HK-2 (cell line): ENCODE measurements at regions not wholly inside any gene's neighbourhood (a gene's known extent, or its start where the extent isn't known, plus 50 kb on each side); places are given as distances from the start of the nearest gene placed in this dataset.
"Not testable (repeated sequence)": the region's sequence is repeated elsewhere in the genome, so short reads cannot be mapped to it uniquely, and the experiment has no call there.

Experiments used
- DNase-seq: peaks from one replicate; pipeline ENCODE4 v3.0.0-alpha.2; 2018; ENCODE audit not compliant: unreplicated experiment

DNA sequence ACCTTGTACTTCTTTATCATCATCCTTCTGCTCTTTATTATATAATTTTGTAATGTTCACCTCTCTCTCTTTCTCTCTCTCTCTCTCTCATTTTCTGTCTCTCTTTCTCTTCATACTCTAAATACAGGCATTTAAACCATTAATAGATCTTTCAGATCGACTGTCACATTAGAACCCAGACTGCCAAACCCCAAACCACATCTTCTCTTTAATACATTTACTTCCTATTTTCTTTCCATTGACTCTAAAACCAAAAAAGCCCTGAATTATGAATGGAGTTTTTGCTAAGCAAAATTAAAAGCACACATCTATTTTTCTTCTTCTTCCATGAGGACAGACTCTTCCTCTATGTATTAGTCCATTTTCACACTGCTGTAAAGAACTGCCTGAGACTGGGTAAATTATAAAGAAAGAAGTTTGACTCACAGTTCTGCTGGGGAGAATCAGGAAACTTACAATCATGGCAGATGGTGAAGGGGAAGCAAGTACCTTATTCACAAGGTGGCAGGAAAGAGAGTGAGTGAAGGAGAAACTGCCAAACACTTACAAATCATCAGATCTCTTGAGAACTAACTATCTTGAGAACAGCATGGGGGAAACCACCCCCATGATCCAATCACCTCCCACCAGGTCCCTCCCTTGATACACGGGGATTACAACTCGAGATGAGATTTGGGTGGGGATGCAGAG, 272.7 kb upstream of the MGMT start:
- no peak for DNase-seq

DNA sequence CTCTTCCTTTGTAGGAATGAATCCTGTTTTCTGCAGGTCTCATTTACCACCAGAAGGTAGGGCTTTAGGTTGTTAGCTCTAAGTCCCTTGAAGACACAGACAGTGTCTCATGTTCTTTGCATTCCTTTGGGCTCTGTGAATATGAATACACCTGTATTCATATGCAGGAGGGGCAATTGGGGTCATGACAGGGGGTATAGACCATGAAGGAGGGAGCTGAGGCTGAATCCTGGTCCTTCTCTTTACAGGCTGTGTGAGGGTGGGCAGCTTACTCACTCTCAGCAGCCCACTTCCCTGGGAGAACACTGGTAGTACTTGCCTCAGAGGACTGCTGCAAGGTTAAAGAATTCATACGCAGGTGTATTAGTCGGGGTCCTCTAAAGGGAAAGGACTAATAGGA, 267.2 kb upstream of the MGMT start:
- no peak for DNase-seq

GRCh38 chr10:129203819-129204218, 263.2 kb upstream of the MGMT start:
- no peak for DNase-seq

GRCh38 chr10:129207297-129207696, 259.7 kb upstream of the MGMT start:
- DNase-seq, result no peak

- no peak for DNase-seq
These were observed 256.2 kb upstream of the MGMT start for GRCh38 chr10:129210876-129211275.

DNA sequence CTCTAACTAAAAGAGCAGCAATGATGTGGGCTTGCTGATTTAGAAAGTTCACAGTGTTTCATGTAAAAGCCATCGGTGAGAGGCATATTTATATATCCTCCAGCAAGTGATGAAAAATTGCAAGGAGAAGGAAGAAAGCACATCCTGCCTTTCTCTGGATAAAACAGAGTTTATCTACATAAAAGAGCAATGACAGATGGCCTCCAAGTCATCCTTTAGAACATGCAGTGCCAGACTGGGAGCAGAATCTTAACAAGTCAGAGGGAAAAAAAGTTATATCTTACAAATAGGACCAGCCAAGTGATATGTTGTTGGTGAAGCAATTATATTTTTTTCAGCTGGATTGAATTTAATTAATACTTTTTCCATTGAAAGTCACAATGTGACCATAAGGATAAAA, 253.8 kb upstream of the MGMT start:
- no peak for DNase-seq

GRCh38 chr10:129213996-129214395, 253.0 kb upstream of the MGMT start:
- not testable (repeated sequence) for DNase-seq

DNA sequence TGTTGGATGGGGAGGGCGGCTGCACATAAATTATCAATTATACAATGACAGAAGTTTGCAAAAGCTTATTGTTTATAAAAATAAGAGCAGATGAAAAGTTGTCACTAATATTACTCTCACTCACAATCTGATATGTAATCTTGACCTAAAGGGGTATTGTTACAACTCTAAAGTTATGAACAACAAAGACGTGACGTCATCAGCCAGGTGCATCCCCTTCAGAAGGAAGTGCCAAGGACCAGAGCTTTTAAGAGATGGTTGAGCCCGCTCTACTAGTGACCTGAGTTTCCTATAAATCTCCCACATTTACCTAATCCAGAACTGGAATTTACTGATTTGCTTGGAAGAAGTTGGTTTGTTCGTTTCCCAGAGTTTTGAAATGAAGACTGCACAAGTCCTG, 247.7 kb upstream of the MGMT start:
- no peak for DNase-seq

- no peak for DNase-seq
These were observed 244.6 kb upstream of the MGMT start for GRCh38 chr10:129222436-129222835.

GRCh38 chr10:129223363-129223762, 243.7 kb upstream of the MGMT start:
- DNase-seq, result no peak

GRCh38 chr10:129224065-129224464, 243.0 kb upstream of the MGMT start:
- no peak for DNase-seq

GRCh38 chr10:129231821-129232220, 235.2 kb upstream of the MGMT start:
- DNase-seq, result no peak

GRCh38 chr10:129233351-129234148, 233.5 kb upstream of the MGMT start:
- no peak for DNase-seq

DNA sequence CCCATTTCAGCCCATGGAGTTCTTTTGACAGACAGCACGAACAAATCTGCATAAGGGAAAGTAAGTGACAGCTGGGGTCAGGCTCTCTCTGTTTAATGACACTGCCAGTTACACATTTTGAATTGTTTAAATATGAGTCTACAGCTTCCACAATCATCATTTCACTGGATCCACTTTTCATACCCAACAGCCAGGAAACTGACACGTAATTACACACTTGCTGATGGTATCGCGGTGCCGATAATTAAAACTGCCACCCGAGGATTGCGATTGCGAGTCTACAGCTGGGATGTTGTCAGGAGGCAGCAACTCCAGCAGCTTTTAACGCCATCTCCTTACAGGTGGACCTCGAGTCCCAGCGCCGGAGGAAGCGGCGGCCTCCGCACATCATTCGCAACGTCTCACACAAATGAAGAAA, 230.8 kb upstream of the MGMT start:
- no peak for DNase-seq

- DNase-seq, result no peak
These were observed 225.6 kb upstream of the MGMT start for GRCh38 chr10:129241461-129241860.

GRCh38 chr10:129244298-129244697, 222.7 kb upstream of the MGMT start:
- DNase-seq, result no peak

- no peak for DNase-seq
These were observed 222.3 kb upstream of the MGMT start for GRCh38 chr10:129244757-129245156.

GRCh38 chr10:129253161-129253864, 213.7 kb upstream of the MGMT start:
- no peak for DNase-seq

DNA sequence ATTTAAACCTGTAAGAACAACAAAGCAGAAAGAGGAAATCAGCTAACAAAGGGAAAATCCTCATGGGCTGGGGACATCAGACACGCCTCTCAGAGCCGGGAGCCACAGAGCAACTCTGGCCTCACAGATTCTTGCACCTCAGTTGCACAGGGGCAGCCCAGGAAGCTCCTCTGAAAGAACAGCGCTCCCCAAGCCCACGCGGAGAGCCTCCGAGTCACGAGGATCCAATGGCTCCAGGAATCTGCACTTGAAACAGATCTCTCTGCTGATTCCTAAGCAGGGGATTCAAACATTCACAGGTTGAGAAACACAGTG, 213.2 kb upstream of the MGMT start:
- no peak for DNase-seq

DNA sequence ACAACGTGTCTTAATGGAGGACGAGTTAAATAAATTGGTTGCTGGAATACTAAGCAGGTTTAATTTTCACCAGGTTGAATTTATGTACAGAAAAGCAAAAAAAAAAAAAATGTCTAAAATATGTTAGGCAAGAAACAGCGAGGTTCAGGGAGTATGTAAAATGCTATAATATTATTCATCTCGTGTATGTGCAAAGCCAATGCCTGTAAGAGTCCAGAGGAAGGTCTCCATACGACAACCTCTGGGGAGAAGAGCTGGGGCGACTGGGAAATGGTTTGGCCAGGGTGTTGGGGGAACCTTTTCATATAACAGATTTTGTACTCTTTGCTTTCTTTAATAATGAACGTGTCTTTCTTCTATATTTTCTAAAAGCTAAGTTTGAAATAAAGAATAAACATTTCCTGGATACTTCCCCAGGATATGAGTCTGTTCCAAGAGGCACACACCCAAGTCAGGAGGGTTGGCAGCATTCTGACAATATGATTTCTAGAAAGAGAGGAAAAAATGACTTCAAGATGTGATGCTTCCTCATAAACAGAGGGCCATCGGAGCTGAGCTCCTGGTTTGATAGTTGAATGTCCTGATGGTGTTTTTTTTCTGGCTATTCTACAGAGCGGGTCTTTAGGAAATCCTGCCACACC, 208.6 kb upstream of the MGMT start:
- DNase-seq, result no peak

GRCh38 chr10:129259128-129259815, 207.8 kb upstream of the MGMT start:
- DNase-seq, result no peak

DNA sequence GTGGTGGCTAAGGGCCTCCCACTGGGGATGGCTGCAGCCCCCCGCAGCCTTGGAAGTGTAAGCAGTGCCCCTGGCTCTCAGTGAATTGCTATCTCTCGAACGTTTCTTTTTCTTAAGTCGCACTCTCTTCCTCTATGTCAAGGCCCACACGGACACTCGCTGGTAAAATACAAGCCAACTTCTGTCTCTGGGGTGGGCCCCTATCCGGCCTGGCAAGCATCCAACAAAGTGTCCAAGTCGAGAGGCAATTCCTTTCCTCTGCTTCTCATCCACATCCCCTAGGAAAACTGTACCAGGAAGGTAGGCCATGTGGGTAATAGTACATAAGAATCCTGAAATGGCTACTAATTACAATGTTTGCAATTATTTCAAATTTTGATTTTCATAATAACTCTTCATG, 194.9 kb upstream of the MGMT start:
- DNase-seq, result no peak
